Mesendoderm (in vitro differentiated cells): ENCODE measurements at regions not wholly inside any gene's neighbourhood (a gene's known extent, or its start where the extent isn't known, plus 50 kb on each side); places are given as distances from the start of the nearest gene placed in this dataset.

Experiments used
- DNase-seq: peaks from one replicate; pipeline ENCODE4 v3.0.0; 2013
- H2AK5ac ChIP-seq: 2 replicates; pipeline ENCODE4 v1.6.1; 2013; ENCODE audit warnings: low read length, inconsistent platforms
- H2BK120ac ChIP-seq: 2 replicates; pipeline ENCODE4 v1.6.1; 2013; ENCODE audit warnings: low read depth, mild to moderate bottlenecking, low read length, moderate library complexity, mixed read lengths
- H2BK15ac ChIP-seq: replicated peaks from 2 replicates; pipeline ENCODE4 v1.6.1; 2013; ENCODE audit warnings: low read depth, mild to moderate bottlenecking, moderate library complexity
- H2BK5ac ChIP-seq: 2 replicates; pipeline ENCODE4 v1.6.1; 2013; ENCODE audit warnings: low read length, inconsistent platforms
- H3K18ac ChIP-seq: 2 replicates; pipeline ENCODE4 v1.6.1; 2013; ENCODE audit warnings: mild to moderate bottlenecking, low read length, mixed read lengths
- H3K23ac ChIP-seq: one replicate; pipeline ENCODE4 v1.6.1; 2013; ENCODE audit warnings: low read length
- H3K27ac ChIP-seq: 2 replicates; pipeline ENCODE4 v1.5.1; 2013; ENCODE audit warnings: low read depth, mild to moderate bottlenecking, inconsistent platforms, low read length, moderate library complexity
- H3K27me3 ChIP-seq: 2 replicates; pipeline ENCODE4 v1.6.1; 2013; ENCODE audit warnings: low read length, control low read depth, mild to moderate bottlenecking, inconsistent platforms; ENCODE audit not compliant: insufficient read depth, poor library complexity
- H3K36me3 ChIP-seq: 2 replicates; pipeline ENCODE4 v1.6.1; 2013; ENCODE audit warnings: low read length, inconsistent platforms; ENCODE audit not compliant: control insufficient read depth, insufficient read depth
- H3K4ac ChIP-seq: one replicate; pipeline ENCODE4 v1.6.1; 2013; ENCODE audit warnings: low read depth, mild to moderate bottlenecking, low read length, moderate library complexity
- H3K4me1 ChIP-seq: 2 replicates; pipeline ENCODE4 v1.6.1; 2013; ENCODE audit warnings: low read depth, low read length, inconsistent platforms; ENCODE audit not compliant: control insufficient read depth
- H3K4me2 ChIP-seq: 2 replicates; pipeline ENCODE4 v1.6.1; 2013; ENCODE audit warnings: low read length
- H3K4me3 ChIP-seq: 2 replicates; pipeline ENCODE4 v1.5.1; 2013; ENCODE audit warnings: mild to moderate bottlenecking, low read length
- H3K56ac ChIP-seq: one replicate; pipeline ENCODE4 v1.6.1; 2013; ENCODE audit warnings: low read length
- H3K79me1 ChIP-seq: 2 replicates; pipeline ENCODE4 v1.6.1; 2013; ENCODE audit warnings: low read length, inconsistent platforms
- H3K79me2 ChIP-seq: 2 replicates; pipeline ENCODE4 v1.6.1; 2013; ENCODE audit warnings: mild to moderate bottlenecking, low read length; ENCODE audit not compliant: control insufficient read depth, insufficient read depth
- H3K9ac ChIP-seq: 2 replicates; pipeline ENCODE4 v1.6.1; 2013; ENCODE audit warnings: low read length, inconsistent platforms
- H4K5ac ChIP-seq: one replicate; pipeline ENCODE4 v1.6.1; 2013; ENCODE audit warnings: low read length
- H4K8ac ChIP-seq: one replicate; pipeline ENCODE4 v1.6.1; 2013; ENCODE audit warnings: low read depth, mild to moderate bottlenecking, control low read depth, low read length, moderate library complexity
- WGBS: extraction: QIAGEN DNeasy Blood & Tissue Kit; methylation state at CpG from one replicate; pipeline ENCODE4 v1.1.7; 2013; ENCODE audit warnings: low lambda C conversion rate, missing lambda C conversion rate; ENCODE audit not compliant: insufficient coverage; ENCODE audit errors: extremely low coverage; 5-methylcytosine and 5-hydroxymethylcytosine counted together

DNA sequence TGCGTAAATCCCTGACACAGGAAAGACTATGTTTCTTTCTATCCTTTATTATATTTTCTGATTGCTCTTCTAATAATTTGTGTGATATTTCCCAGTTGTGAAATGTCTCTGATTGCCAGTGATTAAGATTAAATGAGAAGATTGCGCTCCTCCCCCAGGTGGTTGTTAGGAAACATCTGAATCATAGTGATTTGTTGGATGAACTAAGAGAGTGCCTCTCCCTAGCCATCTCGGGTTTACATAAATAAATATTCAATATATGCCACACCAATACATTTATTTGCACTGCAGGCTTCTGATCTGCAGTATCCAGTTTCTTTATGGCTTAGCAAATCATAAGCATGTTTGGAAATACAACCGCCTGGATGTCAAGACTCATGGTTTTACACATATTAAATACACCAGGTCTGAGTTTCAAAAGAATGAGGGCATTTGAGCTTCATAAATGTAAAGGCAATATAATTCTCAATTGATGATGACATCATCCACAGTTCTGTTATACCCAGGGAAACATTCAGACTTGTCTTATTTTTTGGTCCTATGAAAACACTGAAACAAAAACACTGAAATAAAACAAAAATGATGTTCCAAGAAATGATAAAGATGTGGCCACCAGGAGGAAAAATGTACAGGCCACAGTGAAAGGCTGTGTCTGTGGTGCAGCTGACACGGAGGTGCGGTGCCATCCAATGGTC is 826.7 kb upstream of the ACVR2A start:
- Histone ChIP-seq H4K5ac (no peak overlapping the region), H3K36me3 (no peaks in the 10 kb centered on the region), H2BK5ac (no peak overlapping the region), H3K4me3 (no peak overlapping the region), H3K4me1 (no peaks in the 10 kb centered on the region), H3K27ac (no peak overlapping the region), H3K18ac (no peak overlapping the region), H3K4ac (no peak overlapping the region), H2BK120ac (no peak overlapping the region), H3K4me2 (no peak overlapping the region), H2BK15ac (no peak overlapping the region), H4K8ac (no peak overlapping the region), H3K79me2 (no peaks in the 10 kb centered on the region), H3K79me1 (no peaks in the 10 kb centered on the region), H2AK5ac (no peak overlapping the region), H3K56ac (no peak overlapping the region), H3K27me3 (no peaks in the 10 kb centered on the region), H3K9ac (no peak overlapping the region), H3K23ac (no peak overlapping the region)
- WGBS, result no CpG with 5 or more reads among the region's 6 CpGs
- DNase-seq, result no peak

GRCh38 chr2:147016181-147016580 is 828.6 kb upstream of the ACVR2A start:
- Histone ChIP-seq H3K56ac (no peak overlapping the region), H3K36me3 (no peaks in the 10 kb centered on the region), H3K23ac (no peak overlapping the region), H3K27me3 (no peaks in the 10 kb centered on the region), H3K4me3 (no peak overlapping the region), H4K5ac (no peak overlapping the region), H2BK5ac (no peak overlapping the region), H2BK15ac (no peak overlapping the region), H3K9ac (no peak overlapping the region), H3K4ac (no peak overlapping the region), H2AK5ac (no peak overlapping the region), H2BK120ac (no peak overlapping the region), H3K18ac (no peak overlapping the region), H3K27ac (no peak overlapping the region), H3K79me2 (no peaks in the 10 kb centered on the region), H3K79me1 (no peaks in the 10 kb centered on the region), H3K4me1 (no peaks in the 10 kb centered on the region), H4K8ac (no peak overlapping the region), H3K4me2 (no peak overlapping the region)
- WGBS, result no CpG with 5 or more reads among the region's 1 CpG
- no peak for DNase-seq

- H3K27me3 ChIP-seq, result no peaks in the 10 kb centered on the region
- WGBS, result no CpG with 5 or more reads among the region's 1 CpG
- H3K79me2 ChIP-seq, result no peaks in the 10 kb centered on the region
- no peak for DNase-seq
- no peaks in the 10 kb centered on the region for H3K36me3 ChIP-seq
- no peak overlapping the region for H3K27ac ChIP-seq
- H3K56ac ChIP-seq, result no peak overlapping the region
- H2BK15ac ChIP-seq, result no peak overlapping the region
- H3K18ac ChIP-seq, result no peak overlapping the region
- H3K4me1 ChIP-seq, result no peaks in the 10 kb centered on the region
- no peak overlapping the region for H2AK5ac ChIP-seq
- H4K8ac ChIP-seq, result no peak overlapping the region
- no peak overlapping the region for H3K4ac ChIP-seq
- no peak overlapping the region for H3K4me2 ChIP-seq
- no peak overlapping the region for H3K9ac ChIP-seq
- no peak overlapping the region for H2BK5ac ChIP-seq
- H3K79me1 ChIP-seq, result no peaks in the 10 kb centered on the region
- no peak overlapping the region for H3K4me3 ChIP-seq
- H4K5ac ChIP-seq, result no peak overlapping the region
- H3K23ac ChIP-seq, result no peak overlapping the region
- no peak overlapping the region for H2BK120ac ChIP-seq
Measured at GRCh38 chr2:147015591-147015990, 829.2 kb upstream of the ACVR2A start.

DNA sequence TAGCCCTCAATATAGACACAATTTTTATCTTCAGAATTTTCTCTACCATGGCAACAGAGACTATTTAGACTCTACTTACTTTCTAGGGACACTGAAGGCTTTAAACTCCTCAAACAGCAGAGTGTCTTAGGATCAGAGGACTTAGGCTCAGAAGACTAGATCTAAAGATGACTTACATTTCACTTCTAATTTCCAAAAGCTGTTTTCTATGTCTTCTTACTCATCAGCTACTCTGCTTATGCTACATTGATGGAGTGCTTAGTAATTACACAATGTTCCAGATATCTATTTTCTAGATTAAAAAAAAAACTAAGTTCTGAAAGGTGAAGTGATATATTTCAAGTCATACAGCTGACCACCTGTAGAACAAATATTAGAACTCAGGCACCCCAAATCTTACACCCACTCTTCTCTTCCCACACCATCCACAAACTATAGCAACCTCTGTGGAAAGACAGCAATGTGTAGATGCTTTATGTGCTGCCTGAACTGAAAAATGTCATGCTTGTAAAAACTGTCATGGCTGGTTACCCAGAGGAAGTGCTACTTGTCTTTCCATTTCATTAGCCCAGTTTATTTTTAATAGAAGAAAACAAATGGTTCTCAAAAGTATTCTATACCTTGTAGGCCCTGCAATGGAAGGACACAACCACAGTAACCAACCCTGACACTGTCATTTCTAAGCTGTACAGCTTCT is 831.0 kb upstream of the ACVR2A start:
- no peak overlapping the region for H3K56ac ChIP-seq
- H3K4me1 ChIP-seq, result no peaks in the 10 kb centered on the region
- no peaks in the 10 kb centered on the region for H3K79me2 ChIP-seq
- H2BK5ac ChIP-seq, result no peak overlapping the region
- H3K18ac ChIP-seq, result no peak overlapping the region
- H4K5ac ChIP-seq, result no peak overlapping the region
- no peak overlapping the region for H3K27ac ChIP-seq
- no peak for DNase-seq
- no peak overlapping the region for H4K8ac ChIP-seq
- no peak overlapping the region for H3K4me2 ChIP-seq
- H3K4ac ChIP-seq, result no peak overlapping the region
- no peaks in the 10 kb centered on the region for H3K27me3 ChIP-seq
- no peak overlapping the region for H3K9ac ChIP-seq
- H2BK15ac ChIP-seq, result no peak overlapping the region
- no peak overlapping the region for H2AK5ac ChIP-seq
- no peak overlapping the region for H2BK120ac ChIP-seq
- no peaks in the 10 kb centered on the region for H3K36me3 ChIP-seq
- H3K79me1 ChIP-seq, result no peaks in the 10 kb centered on the region
- no peak overlapping the region for H3K4me3 ChIP-seq
- H3K23ac ChIP-seq, result no peak overlapping the region

DNA sequence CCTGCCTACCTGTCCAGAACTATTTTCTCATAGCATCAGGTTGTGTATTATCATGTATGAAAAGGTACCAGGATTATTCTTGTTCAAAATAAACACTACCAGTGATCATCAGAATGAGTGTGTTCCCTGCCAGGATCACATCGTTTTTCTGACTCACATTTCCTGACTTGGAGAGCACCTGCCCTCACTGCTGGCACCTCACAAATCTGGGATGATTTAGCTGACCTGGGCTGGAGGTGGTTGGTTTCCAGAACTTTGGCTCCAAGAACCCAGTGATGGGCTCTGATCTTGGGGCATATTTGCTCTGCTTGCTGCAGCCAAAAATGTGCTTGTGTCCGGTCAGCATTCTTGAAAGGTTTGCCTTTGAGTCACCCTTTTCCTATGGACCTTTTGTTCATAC is 836.3 kb upstream of the ACVR2A start:
- Histone ChIP-seq H3K4me3 (no peak overlapping the region), H3K4ac (no peak overlapping the region), H2BK15ac (no peak overlapping the region), H4K5ac (no peak overlapping the region), H3K79me1 (no peaks in the 10 kb centered on the region), H3K79me2 (no peaks in the 10 kb centered on the region), H3K18ac (no peak overlapping the region), H4K8ac (no peak overlapping the region), H3K9ac (no peak overlapping the region), H3K27ac (no peak overlapping the region), H3K23ac (no peak overlapping the region), H3K56ac (no peak overlapping the region), H2BK120ac (no peak overlapping the region), H2BK5ac (no peak overlapping the region), H2AK5ac (no peak overlapping the region), H3K4me1 (no peaks in the 10 kb centered on the region), H3K4me2 (no peak overlapping the region), H3K36me3 (no peaks in the 10 kb centered on the region), H3K27me3 (no peaks in the 10 kb centered on the region)
- WGBS, result no CpG with 5 or more reads among the region's 2 CpGs
- no peak for DNase-seq

DNA sequence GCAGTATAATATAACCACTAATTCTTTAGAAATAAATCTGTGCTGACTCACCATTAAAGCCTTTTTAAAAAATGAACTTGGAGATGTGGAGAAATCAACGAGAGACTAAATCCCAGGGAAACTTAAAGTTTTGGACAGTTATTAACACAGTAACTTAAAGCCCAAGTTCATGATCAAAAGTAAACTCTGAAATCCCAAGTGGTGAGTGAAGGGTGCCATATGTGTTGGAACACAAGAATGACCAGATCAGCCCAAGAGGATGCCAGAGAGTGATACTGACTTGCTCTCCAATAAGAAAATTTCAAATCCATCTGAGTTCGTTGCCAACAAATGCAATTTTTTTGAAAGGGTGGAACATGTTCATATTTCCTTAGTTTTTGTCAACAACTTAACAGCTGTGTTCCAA is 838.1 kb upstream of the ACVR2A start:
- Histone ChIP-seq H2AK5ac (no peak overlapping the region), H3K79me2 (no peaks in the 10 kb centered on the region), H4K5ac (no peak overlapping the region), H3K36me3 (no peaks in the 10 kb centered on the region), H3K4me3 (no peak overlapping the region), H3K9ac (no peak overlapping the region), H3K56ac (no peak overlapping the region), H3K27me3 (no peaks in the 10 kb centered on the region), H2BK120ac (no peak overlapping the region), H3K18ac (no peak overlapping the region), H2BK5ac (no peak overlapping the region), H3K27ac (no peak overlapping the region), H4K8ac (no peak overlapping the region), H3K23ac (no peak overlapping the region), H3K4me1 (no peaks in the 10 kb centered on the region), H3K4me2 (no peak overlapping the region), H3K4ac (no peak overlapping the region), H2BK15ac (no peak overlapping the region), H3K79me1 (no peaks in the 10 kb centered on the region)
- no CpG with 5 or more reads among the region's 2 CpGs for WGBS
- no peak for DNase-seq
